HepG2 (cell line): ENCODE measurements at regions not wholly inside any gene's neighbourhood (a gene's known extent, or its start where the extent isn't known, plus 50 kb on each side); places are given as distances from the start of the nearest gene placed in this dataset.

Experiments used
- AKAP8 ChIP-seq: sonication (generic); formaldehyde crosslinking; IDR thresholded peaks from 2 replicates; pipeline ENCODE4 v1.5.1; 2020; ENCODE audit warnings: mild to moderate bottlenecking, missing genetic modification reagents
- PAXIP1 ChIP-seq: sonication (generic); formaldehyde crosslinking; conservative IDR thresholded peaks from 2 replicates; pipeline ENCODE4 v1.4.0; 2020; ENCODE audit warnings: mild to moderate bottlenecking, missing genetic modification reagents, moderate library complexity
- PBX2 ChIP-seq: IDR thresholded peaks from 2 replicates; pipeline ENCODE4 v1.6.1; 2016; ENCODE audit warnings: control low read depth
- RFX3 ChIP-seq: IDR thresholded peaks from 2 replicates; pipeline ENCODE4 v1.6.1; 2016; ENCODE audit warnings: missing biosample characterization, missing genetic modification reagents
- SOX5 ChIP-seq: IDR thresholded peaks from 2 replicates; pipeline ENCODE4 v1.6.1; 2016; ENCODE audit warnings: borderline replicate concordance
- ZNF577 ChIP-seq: sonication (generic); formaldehyde crosslinking; IDR thresholded peaks from 2 replicates; pipeline ENCODE4 v1.4.0; 2020; ENCODE audit warnings: mild to moderate bottlenecking, low read depth, missing genetic modification reagents, borderline replicate concordance
- ZNF678 ChIP-seq: sonication (generic); formaldehyde crosslinking; IDR thresholded peaks from 2 replicates; pipeline ENCODE4 v1.4.0; 2020; ENCODE audit warnings: mild to moderate bottlenecking, missing genetic modification reagents
- TF ChIP-seq, protein P1 (sequence below): sonication (generic); formaldehyde crosslinking; IDR thresholded peaks from 2 replicates; pipeline ENCODE4 v1.5.0; 2020; ENCODE audit warnings: mild to moderate bottlenecking, missing genetic modification reagents, borderline replicate concordance
- TF ChIP-seq, protein P2 (sequence below): sonication (generic); formaldehyde crosslinking; IDR thresholded peaks from 2 replicates; pipeline ENCODE4 v1.4.0; 2020; ENCODE audit warnings: missing genetic modification reagents

- TF ChIP-seq, protein P1, sequence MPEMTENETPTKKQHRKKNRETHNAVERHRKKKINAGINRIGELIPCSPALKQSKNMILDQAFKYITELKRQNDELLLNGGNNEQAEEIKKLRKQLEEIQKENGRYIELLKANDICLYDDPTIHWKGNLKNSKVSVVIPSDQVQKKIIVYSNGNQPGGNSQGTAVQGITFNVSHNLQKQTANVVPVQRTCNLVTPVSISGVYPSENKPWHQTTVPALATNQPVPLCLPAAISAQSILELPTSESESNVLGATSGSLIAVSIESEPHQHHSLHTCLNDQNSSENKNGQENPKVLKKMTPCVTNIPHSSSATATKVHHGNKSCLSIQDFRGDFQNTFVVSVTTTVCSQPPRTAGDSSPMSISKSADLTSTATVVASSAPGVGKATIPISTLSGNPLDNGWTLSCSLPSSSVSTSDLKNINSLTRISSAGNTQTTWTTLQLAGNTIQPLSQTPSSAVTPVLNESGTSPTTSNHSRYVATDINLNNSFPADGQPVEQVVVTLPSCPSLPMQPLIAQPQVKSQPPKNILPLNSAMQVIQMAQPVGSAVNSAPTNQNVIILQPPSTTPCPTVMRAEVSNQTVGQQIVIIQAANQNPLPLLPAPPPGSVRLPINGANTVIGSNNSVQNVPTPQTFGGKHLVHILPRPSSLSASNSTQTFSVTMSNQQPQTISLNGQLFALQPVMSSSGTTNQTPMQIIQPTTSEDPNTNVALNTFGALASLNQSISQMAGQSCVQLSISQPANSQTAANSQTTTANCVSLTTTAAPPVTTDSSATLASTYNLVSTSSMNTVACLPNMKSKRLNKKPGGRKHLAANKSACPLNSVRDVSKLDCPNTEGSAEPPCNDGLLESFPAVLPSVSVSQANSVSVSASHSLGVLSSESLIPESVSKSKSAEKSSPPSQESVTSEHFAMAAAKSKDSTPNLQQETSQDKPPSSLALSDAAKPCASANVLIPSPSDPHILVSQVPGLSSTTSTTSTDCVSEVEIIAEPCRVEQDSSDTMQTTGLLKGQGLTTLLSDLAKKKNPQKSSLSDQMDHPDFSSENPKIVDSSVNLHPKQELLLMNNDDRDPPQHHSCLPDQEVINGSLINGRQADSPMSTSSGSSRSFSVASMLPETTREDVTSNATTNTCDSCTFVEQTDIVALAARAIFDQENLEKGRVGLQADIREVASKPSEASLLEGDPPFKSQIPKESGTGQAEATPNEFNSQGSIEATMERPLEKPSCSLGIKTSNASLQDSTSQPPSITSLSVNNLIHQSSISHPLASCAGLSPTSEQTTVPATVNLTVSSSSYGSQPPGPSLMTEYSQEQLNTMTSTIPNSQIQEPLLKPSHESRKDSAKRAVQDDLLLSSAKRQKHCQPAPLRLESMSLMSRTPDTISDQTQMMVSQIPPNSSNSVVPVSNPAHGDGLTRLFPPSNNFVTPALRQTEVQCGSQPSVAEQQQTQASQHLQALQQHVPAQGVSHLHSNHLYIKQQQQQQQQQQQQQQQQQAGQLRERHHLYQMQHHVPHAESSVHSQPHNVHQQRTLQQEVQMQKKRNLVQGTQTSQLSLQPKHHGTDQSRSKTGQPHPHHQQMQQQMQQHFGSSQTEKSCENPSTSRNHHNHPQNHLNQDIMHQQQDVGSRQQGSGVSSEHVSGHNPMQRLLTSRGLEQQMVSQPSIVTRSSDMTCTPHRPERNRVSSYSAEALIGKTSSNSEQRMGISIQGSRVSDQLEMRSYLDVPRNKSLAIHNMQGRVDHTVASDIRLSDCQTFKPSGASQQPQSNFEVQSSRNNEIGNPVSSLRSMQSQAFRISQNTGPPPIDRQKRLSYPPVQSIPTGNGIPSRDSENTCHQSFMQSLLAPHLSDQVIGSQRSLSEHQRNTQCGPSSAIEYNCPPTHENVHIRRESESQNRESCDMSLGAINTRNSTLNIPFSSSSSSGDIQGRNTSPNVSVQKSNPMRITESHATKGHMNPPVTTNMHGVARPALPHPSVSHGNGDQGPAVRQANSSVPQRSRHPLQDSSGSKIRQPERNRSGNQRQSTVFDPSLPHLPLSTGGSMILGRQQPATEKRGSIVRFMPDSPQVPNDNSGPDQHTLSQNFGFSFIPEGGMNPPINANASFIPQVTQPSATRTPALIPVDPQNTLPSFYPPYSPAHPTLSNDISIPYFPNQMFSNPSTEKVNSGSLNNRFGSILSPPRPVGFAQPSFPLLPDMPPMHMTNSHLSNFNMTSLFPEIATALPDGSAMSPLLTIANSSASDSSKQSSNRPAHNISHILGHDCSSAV (CRISPR knock-in tag), result no peak
- TF ChIP-seq ZNF577 (CRISPR knock-in tag), result no peak
- no peak for TF ChIP-seq ZNF678 (CRISPR knock-in tag)
- TF ChIP-seq, protein P2, sequence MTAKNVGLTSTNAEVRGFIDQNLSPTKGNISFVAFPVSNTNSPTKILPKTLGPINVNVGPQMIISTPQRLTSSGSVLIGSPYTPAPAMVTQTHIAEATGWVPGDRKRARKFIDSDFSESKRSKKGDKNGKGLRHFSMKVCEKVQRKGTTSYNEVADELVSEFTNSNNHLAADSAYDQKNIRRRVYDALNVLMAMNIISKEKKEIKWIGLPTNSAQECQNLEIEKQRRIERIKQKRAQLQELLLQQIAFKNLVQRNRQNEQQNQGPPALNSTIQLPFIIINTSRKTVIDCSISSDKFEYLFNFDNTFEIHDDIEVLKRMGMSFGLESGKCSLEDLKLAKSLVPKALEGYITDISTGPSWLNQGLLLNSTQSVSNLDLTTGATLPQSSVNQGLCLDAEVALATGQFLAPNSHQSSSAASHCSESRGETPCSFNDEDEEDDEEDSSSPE, result no peak
- no peak for TF ChIP-seq RFX3 (CRISPR knock-in tag)
- TF ChIP-seq SOX5 (CRISPR knock-in tag), result no peak
- no peak for TF ChIP-seq PBX2 (CRISPR knock-in tag)
- no peak for TF ChIP-seq AKAP8 (CRISPR knock-in tag)
- no peak for TF ChIP-seq PAXIP1 (CRISPR knock-in tag)
These were observed 576.4 kb upstream of the ROBO2 start (continued) for GRCh38 chr3:76463501-76463900.
